ENCODE measurements at regions not wholly inside any gene's neighbourhood (a gene's known extent, or its start where the extent isn't known, plus 50 kb on each side); places are given as distances from the start of the nearest gene placed in this dataset.

DNA sequence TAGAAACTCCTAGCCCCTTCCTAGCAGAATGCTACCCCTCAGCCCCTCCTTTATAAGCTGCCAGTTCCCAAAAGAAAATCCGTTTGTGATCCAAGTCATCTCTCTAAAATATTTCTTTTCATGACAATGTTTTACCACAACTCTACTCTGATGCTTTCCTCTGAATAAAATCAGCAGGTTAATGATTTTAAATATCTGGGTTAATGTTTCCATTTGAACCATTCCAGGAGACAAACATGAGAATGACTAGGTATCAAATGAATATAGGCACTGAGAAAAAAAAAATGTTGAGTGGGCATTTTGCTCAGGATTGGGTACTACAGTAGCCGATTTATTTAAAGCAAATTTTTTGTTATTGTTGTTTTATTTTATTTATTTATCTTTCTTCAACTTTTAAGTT, 360.3 kb downstream of the WDR11 start:
- TF ChIP-seq ZNF274 (IDR thresholded peaks at IDR 0.05; ENCODE audit: low read depth, low read length) = no peak
- no peak for TF ChIP-seq YY1 (IDR thresholded peaks at IDR 0.05; ENCODE audit: insufficient read depth, insufficient read length)
- TF ChIP-seq SUZ12 (IDR thresholded peaks at IDR 0.05; ENCODE audit: extremely low read depth, insufficient read depth, insufficient read length) = no peak
